GM19043 (cell line): ENCODE measurements at regions not wholly inside any gene's neighbourhood (a gene's known extent, or its start where the extent isn't known, plus 50 kb on each side); places are given as distances from the start of the nearest gene placed in this dataset.
"Not testable (repeated sequence)": the region's sequence is repeated elsewhere in the genome, so short reads cannot be mapped to it uniquely, and the experiment has no call there.

Experiments used
- ATAC-seq: cut with Tn5 transposase; IDR thresholded peaks from one replicate; pipeline ENCODE4 v1.9.1; 2021; ENCODE audit warnings: low read depth; ENCODE audit not compliant: unreplicated experiment

DNA sequence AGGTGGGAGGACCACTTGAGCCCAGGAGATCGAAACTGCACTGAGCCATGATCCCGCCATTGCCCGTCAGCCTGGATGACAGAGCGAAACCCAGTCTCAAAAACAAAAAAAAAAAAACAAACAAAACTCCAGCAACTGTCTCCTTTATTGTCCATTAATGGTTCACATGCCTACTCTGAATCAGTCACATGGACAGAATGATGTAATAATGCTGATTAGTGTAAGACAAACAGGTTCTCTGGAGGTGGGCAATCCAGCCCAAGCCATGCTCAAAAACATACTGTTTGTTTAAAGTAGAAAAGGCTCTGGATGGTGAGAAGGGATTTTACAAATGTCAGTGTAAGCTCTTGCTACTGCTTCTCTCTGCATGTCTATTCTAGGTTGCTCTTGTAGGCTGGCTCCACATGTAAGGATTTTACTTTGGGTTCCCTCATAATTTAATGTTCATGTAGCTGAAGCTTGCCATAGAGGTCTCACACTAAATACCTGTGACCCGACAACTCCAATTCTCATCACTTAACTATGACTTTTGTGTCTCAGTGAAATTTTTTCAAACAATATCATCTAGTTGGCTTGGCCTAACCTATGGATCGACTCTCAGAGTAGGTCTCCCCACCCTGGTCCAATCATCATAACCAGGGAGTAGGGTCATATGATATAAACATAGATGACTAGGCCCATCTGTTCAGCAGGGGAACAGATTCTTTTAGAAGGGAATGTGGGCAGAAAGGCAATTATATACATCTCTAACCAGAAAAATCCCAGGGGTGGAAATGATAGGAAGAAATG, 83.9 kb upstream of the SLC39A10 start:
- ATAC-seq: no peak

DNA sequence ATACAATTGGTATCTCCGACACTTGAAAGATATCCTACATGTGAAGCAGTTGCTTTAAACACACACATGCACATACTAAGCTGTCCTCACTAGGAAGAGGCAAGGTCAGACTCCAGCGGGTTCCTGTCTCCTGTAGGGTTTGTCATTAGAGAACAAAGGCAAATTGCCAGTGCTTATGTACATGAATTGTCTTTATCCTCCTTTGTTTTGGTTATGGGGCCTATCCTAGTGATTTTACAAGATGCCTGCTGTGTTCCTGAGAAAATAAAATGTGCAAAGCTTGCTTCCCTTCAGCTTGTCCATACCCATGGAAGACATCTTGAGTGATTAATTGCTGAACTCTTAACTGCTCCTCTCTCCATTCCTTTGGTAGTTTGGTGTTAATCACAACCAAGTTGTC, 86.7 kb upstream of the SLC39A10 start:
- ATAC-seq: no peak

DNA sequence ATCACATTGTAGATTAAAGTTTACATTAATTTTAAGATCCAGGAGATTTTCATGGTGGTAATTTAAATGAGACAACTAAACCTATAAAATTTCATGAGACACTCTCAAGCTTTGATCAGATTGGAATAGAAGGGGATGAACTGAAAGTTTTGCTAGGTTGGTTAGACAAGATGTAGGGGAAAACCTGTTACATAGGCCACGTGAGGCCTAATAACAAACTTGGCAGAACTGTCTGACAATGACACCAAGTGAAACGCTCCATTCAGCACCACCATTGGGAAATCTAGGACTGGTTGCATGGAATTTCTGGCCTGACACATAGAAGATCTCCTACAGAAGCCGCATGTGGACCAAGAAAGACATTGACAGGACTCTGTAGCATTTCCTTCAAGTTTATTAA, 87.8 kb upstream of the SLC39A10 start:
- no peak for ATAC-seq

DNA sequence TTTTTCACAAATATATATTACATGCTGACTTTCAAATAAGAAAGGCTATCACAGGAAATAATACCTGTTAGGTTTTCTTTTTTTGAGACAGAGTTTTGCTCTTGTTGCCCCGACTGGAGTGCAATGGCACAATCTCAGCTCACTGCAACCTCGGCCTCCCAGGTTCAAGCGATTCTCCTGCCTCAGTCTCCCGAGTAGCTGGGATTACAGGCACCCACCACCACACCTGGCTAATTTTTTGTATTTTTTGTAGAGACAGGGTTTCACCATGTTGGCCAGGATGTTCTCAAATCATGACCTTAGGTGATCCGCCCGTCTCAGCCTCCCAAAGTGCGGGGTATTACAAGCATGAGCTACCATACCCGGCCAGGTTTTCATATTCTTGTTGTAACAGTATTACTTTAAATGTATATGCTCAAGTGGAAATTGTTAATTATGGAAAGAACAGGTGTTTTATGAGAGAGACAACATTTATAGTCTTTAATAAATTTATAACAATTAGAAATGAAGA, 92.3 kb upstream of the SLC39A10 start:
- ATAC-seq: not testable (repeated sequence)

DNA sequence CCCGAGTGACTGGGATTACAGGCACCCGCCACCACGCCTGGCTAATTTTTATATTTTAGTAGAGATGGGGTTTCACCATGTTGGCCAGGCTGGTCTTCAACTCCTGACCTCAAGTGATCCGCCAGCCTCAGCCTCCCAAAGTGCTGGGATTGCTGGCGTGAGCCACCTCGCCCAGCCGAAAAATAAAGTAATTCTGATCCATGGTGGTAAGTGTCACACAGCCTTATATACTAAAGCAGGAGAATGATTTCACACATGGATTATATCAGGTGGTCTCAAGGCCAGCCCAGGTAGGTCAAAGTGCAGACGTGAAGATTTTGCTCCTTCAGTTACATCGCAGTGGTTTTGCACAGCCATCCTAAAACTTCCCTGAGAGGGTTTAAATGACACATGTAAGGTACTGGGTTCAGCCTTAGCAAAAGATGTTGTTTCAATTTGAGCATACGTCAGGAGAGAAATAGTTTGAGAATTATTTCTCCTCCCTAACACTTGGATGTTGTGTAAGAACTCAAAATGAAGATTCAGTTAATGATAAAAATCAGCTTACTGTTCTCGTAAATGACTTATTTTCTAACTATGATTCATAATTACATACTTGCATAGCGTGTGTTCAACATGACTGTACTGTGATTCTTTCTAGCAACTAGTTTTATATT, 93.0 kb upstream of the SLC39A10 start:
- no peak for ATAC-seq

DNA sequence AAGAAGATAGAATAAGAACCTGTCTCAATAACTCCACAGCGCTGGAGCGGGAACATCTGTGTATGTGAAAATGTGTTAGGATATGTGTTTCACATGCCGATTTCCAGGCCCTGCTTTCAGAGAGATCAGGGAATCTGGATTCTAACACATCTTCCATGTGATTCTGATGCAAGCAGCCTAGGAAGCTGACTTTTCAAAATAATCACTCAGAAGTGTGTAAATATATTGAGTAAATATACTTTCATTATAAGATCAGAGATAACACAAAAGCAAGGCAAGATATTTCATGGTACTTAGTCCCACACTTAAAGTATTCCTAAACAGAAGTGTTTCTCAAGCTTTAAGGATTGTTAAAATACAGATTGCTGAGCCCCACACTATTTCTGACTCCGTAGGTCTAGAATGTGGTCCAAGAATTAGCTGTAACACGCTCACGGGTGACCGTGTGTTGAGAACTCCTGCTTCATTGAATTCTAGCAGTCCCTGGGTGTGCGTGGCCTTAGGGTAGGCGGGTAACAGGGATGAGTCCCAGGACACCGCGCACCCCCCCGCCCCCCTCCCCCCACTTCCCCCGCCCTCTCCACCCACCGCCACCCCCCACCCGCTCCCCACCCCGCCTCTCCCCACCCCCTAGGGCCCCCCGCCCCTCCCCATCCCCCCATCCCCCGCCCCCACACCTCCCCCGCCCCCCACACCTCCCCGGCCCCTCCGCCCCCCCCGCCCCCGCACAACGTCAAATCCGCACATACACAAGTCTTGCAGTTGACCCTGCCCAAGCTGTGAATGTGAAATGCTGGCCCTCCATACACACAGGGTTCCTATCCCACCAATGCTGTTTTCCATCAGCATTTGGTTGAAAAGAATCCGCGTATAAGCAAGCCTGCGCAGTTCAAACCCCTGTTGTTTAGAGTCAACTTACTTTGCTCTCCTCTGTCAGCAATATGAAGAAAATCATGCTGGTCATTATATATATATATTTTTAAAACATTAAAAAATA, 94.2 kb upstream of the SLC39A10 start:
- no peak for ATAC-seq

DNA sequence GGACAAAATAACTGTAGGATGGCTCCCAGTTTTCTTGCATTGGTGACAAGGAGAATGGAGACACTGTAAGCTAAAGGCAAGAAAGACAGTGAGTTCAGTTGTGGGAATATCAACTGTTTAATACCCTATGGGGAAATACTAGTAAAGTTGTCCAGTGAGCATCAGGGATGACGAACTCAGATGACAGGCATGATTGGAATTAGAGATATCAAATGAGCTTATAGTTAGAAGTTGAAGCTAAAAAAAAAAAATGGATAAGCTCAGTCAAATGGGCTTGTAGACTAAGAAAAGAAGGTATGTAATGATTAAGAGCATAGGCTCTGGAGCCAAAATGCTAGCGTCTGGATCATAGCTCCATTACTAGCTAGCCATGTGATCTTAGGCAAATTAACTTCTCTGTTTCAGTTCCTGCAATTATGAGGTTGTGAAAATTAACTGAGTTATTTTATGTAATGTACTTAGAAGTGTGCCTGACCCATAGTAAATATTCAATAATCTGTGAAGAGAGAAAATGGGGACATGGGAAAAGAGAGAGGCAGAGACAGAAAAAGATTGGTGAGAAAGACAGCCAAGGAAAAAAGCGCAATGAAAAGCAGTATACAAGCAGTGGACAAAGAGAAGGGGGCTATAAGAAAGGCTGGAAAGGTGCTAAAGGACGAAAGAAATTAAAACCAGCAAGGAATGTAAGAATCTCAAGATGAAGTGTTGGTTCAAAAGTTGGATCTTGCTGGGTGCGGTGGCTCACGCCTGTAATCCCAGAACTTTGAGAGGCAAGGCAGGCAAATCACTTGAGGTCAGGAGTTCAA, 95.7 kb upstream of the SLC39A10 start:
- peak; percentile 42 for ATAC-seq

DNA sequence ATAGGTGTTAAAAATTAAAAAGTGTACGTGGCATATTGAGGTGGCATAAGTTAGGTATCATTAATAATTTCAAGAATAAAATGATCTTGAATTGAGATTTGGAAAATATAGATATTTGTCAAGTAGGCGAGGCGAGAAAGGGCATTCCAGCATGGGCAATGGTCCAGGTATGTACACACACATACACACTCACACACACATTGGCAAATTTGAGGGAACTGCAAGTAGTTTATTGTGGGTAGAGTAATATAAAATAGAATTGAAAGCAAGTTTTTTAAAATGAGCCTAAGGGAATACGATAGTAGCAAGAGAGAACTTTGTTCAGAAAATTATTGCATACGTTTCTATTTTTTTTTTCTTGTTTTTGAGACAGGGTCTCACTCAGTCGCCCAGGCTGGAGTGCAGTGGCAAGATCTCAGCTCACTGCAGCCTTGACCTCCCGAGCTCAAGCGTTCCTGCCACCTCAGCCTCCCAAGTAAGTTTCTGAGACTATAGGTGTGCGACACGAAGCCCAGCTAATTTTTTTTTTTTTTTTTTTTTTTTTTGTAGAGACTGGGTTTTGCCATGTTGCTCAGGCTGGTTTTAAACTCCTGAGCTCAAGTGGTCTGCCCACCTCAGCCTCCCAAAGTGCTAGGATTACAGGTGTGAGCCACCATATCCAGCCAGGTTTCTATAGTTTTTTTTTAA, 96.7 kb upstream of the SLC39A10 start:
- ATAC-seq: no peak

DNA sequence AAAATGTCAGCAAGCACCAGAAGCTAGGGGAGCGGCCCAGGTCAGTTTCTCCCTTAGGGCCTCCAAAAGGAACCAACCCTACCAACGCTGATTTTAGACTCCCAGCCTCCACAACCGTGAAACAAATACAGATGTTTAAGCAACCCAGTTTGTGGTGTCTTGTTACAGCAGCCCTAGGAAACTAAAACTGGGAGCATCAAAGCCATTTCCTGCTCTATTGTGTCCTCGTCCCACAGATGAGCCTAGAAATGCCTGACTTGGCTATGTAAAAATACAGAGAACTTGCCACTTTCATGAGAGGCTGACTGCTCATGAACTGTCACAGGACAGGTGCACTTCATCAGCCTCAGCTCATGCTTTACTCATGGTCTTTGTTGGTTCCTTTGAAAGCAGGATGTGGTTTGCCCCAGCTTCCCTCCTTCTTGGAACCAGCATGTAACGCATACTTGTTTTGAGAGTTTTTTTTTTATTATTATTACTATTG, 97.6 kb upstream of the SLC39A10 start:
- ATAC-seq: peak; percentile 77

DNA sequence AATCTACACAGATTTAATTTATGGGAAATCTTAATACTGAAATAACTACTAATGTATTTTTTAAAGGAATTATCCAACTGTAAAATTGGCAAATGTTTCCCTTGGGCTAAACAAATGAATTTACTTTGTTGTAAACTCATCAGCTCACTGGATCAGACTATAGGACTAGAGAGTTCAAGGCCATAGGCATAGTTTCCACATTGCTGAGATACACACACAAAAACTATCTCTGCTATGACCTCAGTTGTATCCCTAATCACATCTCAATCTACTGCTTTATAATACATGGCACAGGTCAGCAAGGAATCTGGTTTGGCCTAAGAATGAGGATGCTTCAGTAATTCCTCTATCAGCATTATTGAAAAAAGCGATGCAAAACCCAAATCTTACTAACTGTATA, 101.1 kb upstream of the SLC39A10 start:
- no peak for ATAC-seq

DNA sequence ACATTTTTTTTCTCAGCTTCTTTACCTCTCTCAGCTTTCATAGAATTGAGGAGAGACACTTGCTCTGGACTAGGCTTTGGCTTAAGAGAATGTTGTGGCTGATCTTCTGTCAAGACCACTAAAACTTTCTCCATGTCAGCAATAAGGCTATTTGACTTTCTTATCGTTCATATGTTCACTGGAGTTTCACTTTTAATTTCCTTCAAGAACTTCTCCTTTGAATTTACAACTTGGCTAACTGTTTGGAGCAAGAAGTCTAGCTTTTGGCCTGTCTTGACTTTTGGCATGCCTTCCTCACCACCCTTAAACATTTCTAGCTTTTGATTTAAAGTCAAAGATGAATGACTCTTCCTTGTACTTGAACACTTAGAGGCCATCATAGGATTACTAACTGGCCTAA, 104.4 kb upstream of the SLC39A10 start:
- no peak for ATAC-seq

DNA sequence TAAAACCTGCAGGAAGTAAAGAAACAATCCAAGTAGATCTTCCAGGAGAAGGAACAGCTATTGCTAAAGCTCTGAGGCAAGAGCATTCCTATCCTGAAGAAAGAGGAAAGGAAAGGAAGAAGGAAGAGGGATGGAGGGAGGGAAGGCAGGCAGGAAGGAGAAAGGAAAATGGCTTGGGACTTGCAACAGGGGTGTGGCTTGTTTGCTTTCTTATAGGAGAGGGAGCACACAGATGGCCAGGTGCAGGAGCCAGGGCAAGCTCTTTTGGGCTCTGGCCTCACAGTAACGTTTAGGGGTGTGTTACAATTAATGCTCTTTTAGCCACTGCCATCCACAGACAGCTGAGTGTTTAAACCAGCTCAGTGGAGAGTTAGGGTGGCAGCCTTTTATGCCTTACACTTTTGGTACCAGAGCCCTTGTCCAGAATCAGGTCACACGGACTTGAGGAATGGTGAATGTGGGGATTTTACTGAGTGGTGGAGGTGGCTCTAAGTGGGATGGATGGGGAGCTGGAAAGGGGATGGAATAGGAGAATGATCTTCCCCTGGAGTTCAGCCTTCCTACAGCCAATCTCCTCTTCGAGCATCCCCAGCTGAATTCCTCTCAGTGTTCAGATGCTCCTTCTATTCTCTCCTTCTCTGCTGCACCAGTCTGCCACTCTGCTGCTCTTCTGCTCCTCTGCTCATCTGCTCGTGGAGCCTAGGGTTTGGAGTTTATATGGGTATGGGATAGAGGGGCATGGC, 108.7 kb upstream of the SLC39A10 start:
- no peak for ATAC-seq

DNA sequence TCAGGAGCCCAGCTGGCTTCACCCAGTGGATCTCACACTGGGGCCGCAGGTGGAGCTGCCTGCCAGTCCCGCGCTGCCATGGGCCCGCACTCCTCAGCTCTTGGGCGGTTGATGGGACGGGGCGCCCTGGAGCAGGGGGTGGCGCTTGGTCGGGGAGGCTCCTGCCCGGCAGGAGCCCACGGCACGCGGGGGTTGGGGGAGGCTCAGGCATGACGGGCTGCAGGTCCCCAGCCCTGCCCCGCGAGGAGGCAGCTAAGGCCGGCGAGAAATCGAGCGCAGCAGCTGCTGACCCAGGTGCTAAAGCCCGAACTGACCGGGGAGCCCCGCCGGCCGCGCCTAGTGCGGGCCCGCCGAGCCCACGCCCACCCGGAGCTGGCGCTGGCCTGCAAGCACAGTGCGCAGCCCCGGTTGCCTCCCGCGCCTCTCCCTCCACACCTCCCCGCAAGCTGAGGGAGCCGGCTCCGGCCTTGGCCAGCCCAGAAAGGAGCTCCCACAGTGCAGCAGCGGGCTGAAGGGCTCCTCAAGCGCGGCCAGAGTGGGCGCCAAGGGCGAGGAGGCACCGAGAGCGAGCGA, 109.7 kb upstream of the SLC39A10 start:
- ATAC-seq: not testable (repeated sequence)

DNA sequence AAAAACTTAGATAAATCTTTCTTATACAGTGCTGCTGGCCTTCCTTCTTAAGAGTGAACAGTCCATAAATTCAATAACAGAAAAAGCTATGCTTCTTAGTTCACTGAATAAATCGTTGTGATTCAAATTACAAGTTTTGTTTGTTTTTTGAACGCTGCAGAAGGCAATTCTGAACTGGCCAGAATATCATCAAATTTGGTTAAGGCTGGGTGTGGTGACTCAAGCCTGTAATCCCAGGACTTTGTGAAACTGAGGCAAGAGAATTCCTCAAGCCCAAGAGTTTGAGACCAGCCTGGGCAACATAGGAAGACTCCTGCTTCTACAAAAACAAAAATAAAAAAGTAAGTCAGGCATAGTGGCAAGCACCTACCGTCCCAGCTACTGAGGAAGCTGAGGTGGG, 111.2 kb upstream of the SLC39A10 start:
- no peak for ATAC-seq

DNA sequence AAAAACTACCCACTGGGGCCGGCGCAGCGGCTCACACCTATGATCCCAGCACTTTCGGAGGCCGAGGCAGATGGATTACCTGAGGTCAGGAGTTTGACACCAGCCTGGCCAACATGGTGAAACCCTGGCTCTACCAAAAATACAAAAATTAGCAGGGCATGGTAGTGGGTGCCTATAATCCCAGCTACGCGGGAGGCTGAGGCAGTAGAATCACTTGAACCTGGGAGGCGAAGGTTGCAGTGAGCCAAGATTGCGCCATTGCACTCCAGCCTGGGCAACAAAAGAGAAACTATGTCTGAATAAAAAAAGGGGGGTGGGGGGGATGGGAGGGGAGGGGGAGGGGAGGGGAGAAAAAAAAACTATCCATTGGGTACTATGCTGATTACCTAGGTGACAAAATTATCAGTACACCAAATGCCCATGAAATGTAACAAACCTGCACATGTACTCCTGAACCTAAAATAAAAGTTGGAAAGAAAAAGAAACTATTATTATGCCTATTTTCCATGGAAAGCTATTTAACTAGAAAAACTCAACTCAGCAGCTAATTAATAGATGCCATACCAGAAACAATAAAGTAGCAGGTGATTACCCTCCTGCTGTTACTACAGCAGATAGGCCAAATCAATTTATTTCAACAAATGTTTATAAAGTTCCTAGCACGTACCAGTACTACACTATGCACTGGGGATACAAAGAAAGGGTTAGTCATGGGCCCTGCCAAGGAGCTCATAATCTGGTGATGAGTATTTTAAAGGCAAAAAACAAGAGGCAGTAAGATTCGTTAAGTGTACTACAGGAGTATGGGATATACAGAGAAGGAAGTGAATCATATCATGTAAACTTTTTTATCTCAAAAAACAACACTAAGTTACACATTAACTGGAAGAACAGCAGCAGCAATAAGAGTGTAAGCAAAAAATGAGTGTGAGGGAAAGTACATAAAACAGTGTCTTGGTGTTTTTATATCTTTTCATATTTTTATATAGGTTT, 112.8 kb upstream of the SLC39A10 start:
- ATAC-seq: peak; percentile 96

DNA sequence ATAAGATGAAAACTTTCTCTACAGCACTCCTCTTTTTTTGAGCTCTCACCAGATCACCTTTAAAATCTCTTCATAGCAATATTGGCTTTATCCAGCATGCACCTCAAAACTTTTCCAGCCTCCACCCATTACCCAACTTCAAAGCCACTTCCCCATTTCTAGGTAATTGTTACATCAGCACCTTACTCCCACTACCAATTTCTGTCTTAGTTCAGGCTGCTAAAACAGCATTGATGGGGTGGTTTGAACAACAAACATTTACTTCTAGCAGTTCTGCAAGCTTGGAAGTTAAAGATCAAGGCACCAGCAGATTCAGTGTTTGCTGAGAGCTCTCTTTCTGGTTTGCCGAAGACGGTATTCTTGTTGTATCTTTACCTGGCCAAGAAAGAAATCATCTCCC, 114.0 kb upstream of the SLC39A10 start:
- ATAC-seq: no peak

DNA sequence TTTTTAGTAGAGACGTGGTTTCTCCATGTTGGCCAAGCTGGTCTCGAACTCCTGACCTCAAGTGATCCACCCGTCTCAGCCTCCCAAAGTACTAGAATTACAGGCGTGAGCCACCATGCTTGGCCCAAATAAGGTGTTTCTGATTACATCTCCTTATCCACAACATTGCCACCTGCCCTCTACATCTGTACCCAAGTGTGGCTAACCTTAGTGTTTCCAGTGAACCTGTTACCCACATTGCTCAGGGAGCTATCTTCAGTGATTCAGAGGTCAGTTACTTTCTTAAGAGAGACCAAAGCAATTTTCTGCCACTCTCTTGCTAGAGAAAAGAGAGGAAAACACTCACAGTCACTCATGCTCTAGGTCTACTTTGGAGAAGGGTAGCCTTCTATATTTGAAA, 115.0 kb upstream of the SLC39A10 start:
- no peak for ATAC-seq
